ENCODE measurements at regions not wholly inside any gene's neighbourhood (a gene's known extent, or its start where the extent isn't known, plus 50 kb on each side); places are given as distances from the start of the nearest gene placed in this dataset.

GRCh38 chr10:6739530-6740174 is 159.6 kb upstream of the PRKCQ start:
- H3K18ac ChIP-seq (ENCODE audit: low read depth in 1 of 2, low read length in 2 of 2) = peak overlapping the region in 1 of 2 experiments; percentile 54
- H3K9me3 ChIP-seq (ENCODE audit: control insufficient read depth, low read length) = no peaks in the 10 kb centered on the region
- H3K27ac ChIP-seq (ENCODE audit: low read length, poor library complexity, severe bottlenecking) = no peak overlapping the region
- H2BK12ac ChIP-seq (ENCODE audit: low read length in 2 of 2) = peak overlapping the region in 1 of 2 experiments; percentile 75
- no peaks in the 10 kb centered on the region for H3K36me3 ChIP-seq (ENCODE audit: control insufficient read depth in 1 of 2, insufficient read depth in 2 of 2, low read depth in 1 of 2, low read length in 2 of 2)
- H3K4me1 ChIP-seq (ENCODE audit: control insufficient read depth, insufficient read depth, low read depth, low read length) = peaks cover 17% of the 10 kb centered on the region
- no peak overlapping the region for H3K9ac ChIP-seq (ENCODE audit: low read length)
- H3K79me1 ChIP-seq (replicated peaks; ENCODE audit: low read length, poor library complexity, severe bottlenecking) = no peaks in the 10 kb centered on the region
- no peak overlapping the region for H3K14ac ChIP-seq (ENCODE audit: low read length in 2 of 2)
- 79% methylated on average over 8 of the region's 12 CpGs for WGBS
- no peak overlapping the region for H2AK5ac ChIP-seq (ENCODE audit: low read length, severe bottlenecking)
- H2BK5ac ChIP-seq (ENCODE audit: low read depth, low read length, poor library complexity, severe bottlenecking) = no peak overlapping the region
- no peak overlapping the region for H2BK15ac ChIP-seq (ENCODE audit: low read depth, poor library complexity, severe bottlenecking)
- H3K4me2 ChIP-seq (ENCODE audit: low read length, poor library complexity, severe bottlenecking) = no peak overlapping the region
- no peak overlapping the region for H3K23ac ChIP-seq (ENCODE audit: low read length in 2 of 2)
- no peak overlapping the region for H3K4ac ChIP-seq (ENCODE audit: low read depth in 1 of 2, low read length in 2 of 2)
- no peaks in the 10 kb centered on the region for H3K27me3 ChIP-seq (ENCODE audit: control insufficient read depth in 1 of 2, insufficient read depth in 1 of 2, low read length in 2 of 2)
- H2AFZ ChIP-seq (ENCODE audit: low read depth, low read length) = no peak overlapping the region
- no peak overlapping the region for H4K91ac ChIP-seq (ENCODE audit: low read length)
- DNase-seq = no peak
- H2BK120ac ChIP-seq (ENCODE audit: low read depth, low read length) = no peak overlapping the region
- H4K8ac ChIP-seq (ENCODE audit: low read length) = no peak overlapping the region
- no peak overlapping the region for H3K4me3 ChIP-seq (ENCODE audit: insufficient read depth in 1 of 2, low read depth in 1 of 2, low read length in 2 of 2)

- Histone ChIP-seq H3K14ac (ENCODE audit: low read length in 2 of 2) (peak overlapping the region in 1 of 2 experiments; percentile 46), H2AFZ (ENCODE audit: low read depth, low read length) (peak overlapping the region; percentile 73), H2BK5ac (ENCODE audit: low read depth, low read length, poor library complexity, severe bottlenecking) (no peak overlapping the region), H3K9me3 (ENCODE audit: control insufficient read depth, low read length) (no peaks in the 10 kb centered on the region), H3K4me3 (ENCODE audit: insufficient read depth in 1 of 2, low read depth in 1 of 2, low read length in 2 of 2) (peak overlapping the region in 1 of 2 experiments; percentile 68), H3K4me1 (ENCODE audit: control insufficient read depth, insufficient read depth, low read depth, low read length) (peaks cover 19% of the 10 kb centered on the region), H2BK120ac (ENCODE audit: low read depth, low read length) (peak overlapping the region; percentile 83), H3K18ac (ENCODE audit: low read depth in 1 of 2, low read length in 2 of 2) (peak overlapping the region; percentile 34 to 83), H3K79me1 (replicated peaks; ENCODE audit: low read length, poor library complexity, severe bottlenecking) (no peaks in the 10 kb centered on the region), H3K27ac (ENCODE audit: low read length, poor library complexity, severe bottlenecking) (peak overlapping the region; percentile 16), H2BK15ac (ENCODE audit: low read depth, poor library complexity, severe bottlenecking) (no peak overlapping the region), H3K36me3 (ENCODE audit: control insufficient read depth in 1 of 2, insufficient read depth in 2 of 2, low read depth in 1 of 2, low read length in 2 of 2) (no peaks in the 10 kb centered on the region), H2BK12ac (ENCODE audit: low read length in 2 of 2) (peak overlapping the region; percentile 76 to 78), H4K8ac (ENCODE audit: low read length) (peak overlapping the region; percentile 75), H2AK5ac (ENCODE audit: low read length, severe bottlenecking) (no peak overlapping the region), H3K4me2 (ENCODE audit: low read length, poor library complexity, severe bottlenecking) (peak overlapping the region; percentile 82), H3K4ac (ENCODE audit: low read depth in 1 of 2, low read length in 2 of 2) (peak overlapping the region; percentile 46 to 78), H3K9ac (ENCODE audit: low read length) (peak overlapping the region; percentile 7), H4K91ac (ENCODE audit: low read length) (no peak overlapping the region), H3K23ac (ENCODE audit: low read length in 2 of 2) (no peak overlapping the region), H3K27me3 (ENCODE audit: control insufficient read depth in 1 of 2, insufficient read depth in 1 of 2, low read length in 2 of 2) (peaks cover 0 to 8% of the 10 kb centered on the region in 2 experiments)
- peak; percentile 64 for DNase-seq
- WGBS = 23% methylated on average over 14 of the region's 14 CpGs
Measured at GRCh38 chr10:6738112-6738768, 158.2 kb upstream of the PRKCQ start.

- Histone ChIP-seq H3K9ac (ENCODE audit: low read length) (peak overlapping the region; percentile 7), H2BK15ac (ENCODE audit: low read depth, poor library complexity, severe bottlenecking) (no peak overlapping the region), H2AFZ (ENCODE audit: low read depth, low read length) (no peak overlapping the region), H3K18ac (ENCODE audit: low read depth in 1 of 2, low read length in 2 of 2) (peak overlapping the region; percentile 83 to 91), H4K91ac (ENCODE audit: low read length) (peak overlapping the region; percentile 36), H2AK5ac (ENCODE audit: low read length, severe bottlenecking) (no peak overlapping the region), H2BK12ac (ENCODE audit: low read length in 2 of 2) (peak overlapping the region; percentile 49 to 76), H2BK120ac (ENCODE audit: low read depth, low read length) (peak overlapping the region; percentile 29), H3K27me3 (ENCODE audit: control insufficient read depth in 1 of 2, insufficient read depth in 1 of 2, low read length in 2 of 2) (peaks cover 0 to 8% of the 10 kb centered on the region in 2 experiments), H3K79me1 (replicated peaks; ENCODE audit: low read length, poor library complexity, severe bottlenecking) (no peaks in the 10 kb centered on the region), H3K23ac (ENCODE audit: low read length in 2 of 2) (no peak overlapping the region), H3K36me3 (ENCODE audit: control insufficient read depth in 1 of 2, insufficient read depth in 2 of 2, low read depth in 1 of 2, low read length in 2 of 2) (no peaks in the 10 kb centered on the region), H3K4me2 (ENCODE audit: low read length, poor library complexity, severe bottlenecking) (no peak overlapping the region), H3K4me1 (ENCODE audit: control insufficient read depth, insufficient read depth, low read depth, low read length) (peaks cover 19% of the 10 kb centered on the region), H3K4ac (ENCODE audit: low read depth in 1 of 2, low read length in 2 of 2) (no peak overlapping the region), H3K14ac (ENCODE audit: low read length in 2 of 2) (peak overlapping the region in 1 of 2 experiments; percentile 46), H2BK5ac (ENCODE audit: low read depth, low read length, poor library complexity, severe bottlenecking) (no peak overlapping the region), H3K4me3 (ENCODE audit: insufficient read depth in 1 of 2, low read depth in 1 of 2, low read length in 2 of 2) (peak overlapping the region in 1 of 2 experiments; percentile 68), H3K9me3 (ENCODE audit: control insufficient read depth, low read length) (no peaks in the 10 kb centered on the region), H4K8ac (ENCODE audit: low read length) (peak overlapping the region; percentile 66), H3K27ac (ENCODE audit: low read length, poor library complexity, severe bottlenecking) (no peak overlapping the region)
- no peak for DNase-seq
- WGBS = 77% methylated on average over 6 of the region's 6 CpGs
Measured at GRCh38 chr10:6737758-6738111, 157.7 kb upstream of the PRKCQ start.

- Histone ChIP-seq H3K4ac (ENCODE audit: low read depth in 1 of 2, low read length in 2 of 2) (peak overlapping the region; percentile 34 to 35), H2BK12ac (ENCODE audit: low read length in 2 of 2) (peak overlapping the region; percentile 15 to 60), H3K4me3 (ENCODE audit: insufficient read depth in 1 of 2, low read depth in 1 of 2, low read length in 2 of 2) (no peak overlapping the region), H2AK5ac (ENCODE audit: low read length, severe bottlenecking) (no peak overlapping the region), H3K9me3 (ENCODE audit: control insufficient read depth, low read length) (no peaks in the 10 kb centered on the region), H3K27ac (ENCODE audit: low read length, poor library complexity, severe bottlenecking) (no peak overlapping the region), H4K91ac (ENCODE audit: low read length) (no peak overlapping the region), H2BK120ac (ENCODE audit: low read depth, low read length) (peak overlapping the region; percentile 69), H4K8ac (ENCODE audit: low read length) (peak overlapping the region; percentile 45), H3K27me3 (ENCODE audit: control insufficient read depth in 1 of 2, insufficient read depth in 1 of 2, low read length in 2 of 2) (peaks cover 0 to 8% of the 10 kb centered on the region in 2 experiments), H3K36me3 (ENCODE audit: control insufficient read depth in 1 of 2, insufficient read depth in 2 of 2, low read depth in 1 of 2, low read length in 2 of 2) (no peaks in the 10 kb centered on the region), H3K4me2 (ENCODE audit: low read length, poor library complexity, severe bottlenecking) (peak overlapping the region; percentile 5), H2BK5ac (ENCODE audit: low read depth, low read length, poor library complexity, severe bottlenecking) (no peak overlapping the region), H3K14ac (ENCODE audit: low read length in 2 of 2) (no peak overlapping the region), H3K18ac (ENCODE audit: low read depth in 1 of 2, low read length in 2 of 2) (peak overlapping the region; percentile 40 to 46), H3K23ac (ENCODE audit: low read length in 2 of 2) (peak overlapping the region in 1 of 2 experiments; percentile 23), H2BK15ac (ENCODE audit: low read depth, poor library complexity, severe bottlenecking) (no peak overlapping the region), H2AFZ (ENCODE audit: low read depth, low read length) (no peak overlapping the region), H3K4me1 (ENCODE audit: control insufficient read depth, insufficient read depth, low read depth, low read length) (peaks cover 19% of the 10 kb centered on the region), H3K79me1 (replicated peaks; ENCODE audit: low read length, poor library complexity, severe bottlenecking) (no peaks in the 10 kb centered on the region), H3K9ac (ENCODE audit: low read length) (no peak overlapping the region)
- WGBS = 79% methylated on average over 7 of the region's 9 CpGs
- DNase-seq = no peak
Measured at GRCh38 chr10:6737080-6737641, 157.1 kb upstream of the PRKCQ start.

All from mesenchymal stem cell (in vitro differentiated cells and primary cell).